NCI-H1436 (cell line): ENCODE measurements at regions not wholly inside any gene's neighbourhood (a gene's known extent, or its start where the extent isn't known, plus 50 kb on each side); places are given as distances from the start of the nearest gene placed in this dataset.

Experiments used
- DNase-seq: peaks from one replicate; lab custom pipeline; 2025; lab: John Stamatoyannopoulos, UW

DNA sequence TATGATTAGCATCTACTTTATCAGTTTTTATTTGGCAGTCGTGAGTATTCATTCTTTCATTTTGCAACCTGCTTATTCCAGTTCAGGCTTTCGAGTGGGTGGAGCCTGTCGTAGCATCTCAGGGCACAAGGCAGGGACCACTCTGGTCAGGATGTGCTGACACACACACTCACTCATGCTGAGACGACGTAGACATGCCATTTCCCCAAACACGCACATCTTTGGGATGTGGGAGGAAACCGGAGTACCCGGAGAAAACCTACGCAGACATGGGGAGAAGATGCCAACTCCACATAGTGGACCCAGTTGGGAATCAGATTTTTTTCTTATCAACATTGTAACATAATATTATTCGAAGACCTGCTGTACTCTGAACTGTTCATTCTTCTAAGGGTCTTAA, 756.5 kb upstream of the RBFOX1 start:
- no peak for DNase-seq

GRCh38 chr16:6574146-6574545, 758.5 kb upstream of the RBFOX1 start:
- DNase-seq, result no peak

DNA sequence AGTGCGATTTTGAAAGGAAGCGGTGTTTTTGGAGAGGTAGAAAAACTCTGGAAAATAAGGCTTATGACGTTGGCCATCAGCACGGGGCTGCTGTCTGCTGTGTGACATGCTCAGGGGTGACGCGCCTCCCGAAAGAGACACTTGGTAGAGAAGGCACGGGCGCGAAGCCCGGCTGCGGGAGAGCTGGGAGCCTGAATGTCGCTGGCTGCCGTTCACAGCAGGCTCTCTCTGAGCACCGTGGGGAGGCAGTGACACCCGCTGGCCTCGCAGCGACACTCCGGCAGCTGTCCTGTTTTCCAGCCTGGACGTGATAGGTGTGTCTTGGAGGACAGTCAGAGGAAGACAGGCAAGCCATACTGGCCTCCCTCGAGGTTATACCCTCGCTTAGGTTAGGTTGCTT, 759.1 kb upstream of the RBFOX1 start:
- DNase-seq, result no peak

- no peak for DNase-seq
These were observed 761.6 kb upstream of the RBFOX1 start for GRCh38 chr16:6571044-6571443.

- DNase-seq, result no peak
These were observed 762.1 kb upstream of the RBFOX1 start for GRCh38 chr16:6570530-6570929.

DNA sequence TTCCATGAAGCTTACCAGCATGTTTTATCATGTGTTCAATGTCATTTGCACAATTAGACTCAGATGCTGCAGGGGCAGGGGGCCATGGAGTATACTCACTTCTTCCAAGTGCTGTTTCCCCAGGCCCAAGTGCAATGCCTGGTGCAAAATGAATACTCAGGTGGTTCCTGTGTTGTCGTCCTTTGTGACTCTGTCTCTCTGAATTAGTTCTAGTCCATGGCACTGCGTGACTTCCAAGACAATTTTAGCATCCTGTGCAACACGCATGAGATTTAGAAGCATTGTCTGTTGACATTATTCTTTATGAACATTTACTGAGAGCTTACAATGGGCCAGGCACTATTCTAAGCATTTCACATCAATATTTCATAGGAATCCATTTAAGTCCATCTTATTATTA, 769.7 kb upstream of the RBFOX1 start:
- DNase-seq, result no peak

- DNase-seq, result no peak
These were observed 772.1 kb upstream of the RBFOX1 start for GRCh38 chr16:6560306-6561100.

DNA sequence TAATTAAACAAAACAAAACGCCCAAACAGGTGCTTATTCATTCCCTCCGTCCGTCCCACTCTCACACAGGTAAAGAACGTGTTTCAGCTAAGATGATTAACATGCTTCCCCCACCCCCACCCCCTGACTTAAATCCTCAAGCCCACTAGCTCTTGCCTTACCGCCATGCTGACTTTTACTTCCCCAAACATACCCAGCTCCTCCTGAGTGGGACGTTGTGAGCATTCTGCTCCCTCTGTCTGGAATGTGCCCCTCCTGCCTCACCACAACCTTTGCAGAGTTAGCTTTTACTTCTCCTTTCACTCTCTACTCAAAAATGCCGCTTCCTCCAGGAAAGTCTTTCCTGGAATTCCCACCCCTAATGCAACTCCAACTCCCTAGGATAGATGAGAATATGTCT, 774.0 kb upstream of the RBFOX1 start:
- DNase-seq, result no peak

DNA sequence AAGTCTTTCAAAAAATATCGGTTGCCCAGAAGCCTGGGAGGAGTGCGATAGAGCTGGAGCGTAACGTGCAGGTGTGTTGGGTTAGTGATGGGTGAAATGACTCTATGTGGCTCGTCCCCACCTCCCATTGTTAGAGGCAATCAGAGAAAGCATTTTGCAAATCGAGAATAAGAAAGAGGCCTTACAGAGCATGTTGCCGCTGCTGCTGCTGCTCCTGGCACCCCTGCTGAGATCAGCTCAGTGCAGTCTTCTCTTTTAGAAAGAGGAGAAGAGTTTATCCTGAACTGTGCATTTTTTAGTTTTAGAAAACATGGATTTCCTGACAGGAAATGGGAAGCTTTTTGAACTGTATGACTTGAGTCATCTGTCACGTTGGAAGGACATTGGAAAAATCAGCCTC, 774.5 kb upstream of the RBFOX1 start:
- DNase-seq, result no peak

DNA sequence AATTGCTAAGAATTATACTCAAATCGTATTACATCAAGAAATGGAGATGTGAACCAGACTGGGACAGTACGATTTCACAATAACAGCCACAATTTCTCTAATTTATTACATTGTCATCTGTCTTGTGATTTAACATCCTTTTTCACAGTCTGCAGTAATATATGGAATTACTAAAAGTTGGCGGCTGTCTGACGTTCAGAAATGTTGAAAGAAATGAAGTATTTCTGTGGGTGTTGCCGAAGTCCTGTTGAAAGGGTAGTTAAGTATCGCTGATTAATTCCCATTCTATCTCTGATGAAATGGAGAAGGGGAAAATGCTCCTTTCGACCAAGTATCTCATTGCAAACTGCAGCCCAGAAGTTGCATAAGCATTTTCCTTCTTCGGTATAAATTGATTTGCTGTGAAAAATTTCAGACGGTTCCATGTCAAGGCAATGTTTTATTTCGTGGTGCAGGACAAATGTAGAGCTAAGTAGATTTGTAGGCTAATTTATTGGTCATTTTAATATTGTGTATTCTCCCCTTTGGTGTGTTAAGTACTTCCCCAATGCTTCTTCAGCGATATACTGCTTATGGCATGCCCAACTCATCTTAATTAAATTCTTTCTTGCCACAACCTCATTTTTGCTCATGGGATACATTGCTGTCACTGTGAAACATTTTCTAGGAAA, 775.2 kb upstream of the RBFOX1 start:
- DNase-seq, result no peak

GRCh38 chr16:6549415-6549814, 783.2 kb upstream of the RBFOX1 start:
- no peak for DNase-seq

GRCh38 chr16:6548507-6548906, 784.1 kb upstream of the RBFOX1 start:
- no peak for DNase-seq

GRCh38 chr16:6547131-6547530, 785.5 kb upstream of the RBFOX1 start:
- no peak for DNase-seq

DNA sequence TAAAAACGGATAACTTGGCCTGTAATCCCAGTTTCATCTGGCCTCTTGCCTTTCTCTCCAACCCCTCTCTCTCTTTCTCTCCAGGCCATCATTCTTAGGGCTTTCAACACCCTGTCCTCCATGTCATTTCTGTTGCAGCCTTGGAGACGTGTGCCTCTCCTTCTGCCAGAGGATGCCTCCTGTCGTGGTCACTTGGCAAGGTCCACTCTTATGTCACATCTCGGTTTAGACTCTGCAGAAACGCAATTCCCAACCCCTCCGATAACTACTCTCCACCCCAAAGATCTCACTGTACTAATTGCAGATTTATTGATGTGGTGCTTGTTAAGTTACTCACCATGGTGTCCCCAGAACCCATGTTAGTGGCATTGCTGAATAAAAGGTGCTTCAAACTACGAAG, 787.3 kb upstream of the RBFOX1 start:
- no peak for DNase-seq

DNA sequence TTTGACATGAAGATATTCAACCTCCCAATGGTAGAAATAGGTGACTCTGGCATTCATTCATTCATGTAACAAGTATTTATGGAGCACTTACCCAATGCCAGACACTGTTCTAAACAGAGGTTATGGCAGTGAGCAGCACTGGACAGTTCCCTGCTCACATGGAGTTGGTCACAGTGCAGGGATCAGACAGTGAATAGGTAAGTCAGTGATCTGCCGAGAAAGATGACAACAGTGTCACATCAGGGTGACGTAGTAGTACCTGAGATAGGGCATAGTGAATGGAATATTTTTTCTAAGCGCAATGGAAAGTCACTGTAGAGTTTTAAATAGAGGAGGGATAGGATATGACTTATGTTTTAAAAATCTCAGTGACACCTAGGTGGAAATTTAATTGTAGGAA, 791.4 kb upstream of the RBFOX1 start:
- no peak for DNase-seq

DNA sequence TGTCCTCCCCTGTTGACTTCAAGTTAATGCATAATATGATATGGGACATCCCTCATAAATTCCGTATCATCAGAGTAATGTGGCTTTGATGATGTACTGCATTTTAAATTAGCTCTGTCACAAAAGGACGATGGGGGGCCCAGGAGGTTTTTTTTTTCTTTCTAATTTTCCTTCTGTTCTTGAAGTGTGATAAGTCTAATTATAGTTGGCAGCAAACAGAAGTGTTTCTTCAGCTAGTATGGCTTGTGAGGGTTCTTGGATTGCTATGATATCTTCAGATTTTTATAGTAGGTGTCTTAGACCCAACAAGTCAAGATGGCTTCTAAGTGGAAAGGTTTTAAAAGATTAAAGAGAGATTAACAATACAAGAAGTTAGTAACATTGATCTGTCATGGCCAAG, 796.2 kb upstream of the RBFOX1 start:
- DNase-seq, result no peak

GRCh38 chr16:6531067-6531466, 801.6 kb upstream of the RBFOX1 start:
- no peak for DNase-seq

GRCh38 chr16:6528217-6528616, 804.4 kb upstream of the RBFOX1 start:
- DNase-seq, result no peak

GRCh38 chr16:6527646-6528045, 805.0 kb upstream of the RBFOX1 start:
- DNase-seq, result no peak

GRCh38 chr16:6524501-6524900, 808.1 kb upstream of the RBFOX1 start:
- no peak for DNase-seq

DNA sequence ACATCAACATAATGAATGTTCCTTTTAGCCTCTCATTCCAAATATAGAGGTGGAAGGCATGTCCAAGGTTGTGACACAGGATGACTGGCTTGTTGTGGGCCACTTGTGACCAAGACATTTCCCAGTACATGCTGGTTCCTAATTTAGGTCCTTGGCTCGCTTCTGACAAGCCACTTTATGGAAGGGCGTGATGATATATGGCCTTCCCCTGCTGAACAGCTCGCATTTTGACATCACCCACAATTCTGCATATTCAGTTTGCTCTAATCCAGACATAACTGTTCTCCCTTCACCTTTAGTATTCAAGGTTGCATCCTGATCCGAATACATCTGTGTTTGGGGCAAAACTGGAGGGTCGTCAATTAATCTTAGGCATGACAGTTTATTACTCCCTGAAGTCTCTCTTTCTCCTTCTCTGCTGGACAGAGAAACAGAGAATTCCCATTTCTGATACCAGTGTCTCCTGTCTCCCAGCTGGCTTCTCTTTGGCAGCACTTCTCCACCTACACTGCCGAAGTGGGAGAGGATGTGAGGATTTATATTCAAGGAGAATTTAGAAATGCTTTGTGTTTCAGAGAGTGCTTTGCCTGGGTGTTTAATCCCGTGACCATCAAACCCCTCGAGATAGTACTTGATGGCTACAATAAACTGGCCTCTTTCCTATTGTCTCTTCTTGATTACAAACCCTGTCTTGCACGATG, 815.5 kb upstream of the RBFOX1 start:
- no peak for DNase-seq

GRCh38 chr16:6512512-6512911, 820.1 kb upstream of the RBFOX1 start:
- DNase-seq, result no peak

- no peak for DNase-seq
These were observed 822.4 kb upstream of the RBFOX1 start for GRCh38 chr16:6510261-6510660.
